HFFc6 (cell line): ENCODE measurements at regions not wholly inside any gene's neighbourhood (a gene's known extent, or its start where the extent isn't known, plus 50 kb on each side); places are given as distances from the start of the nearest gene placed in this dataset.

Experiments used
- DNase-seq: peaks from one replicate; pipeline ENCODE4 v3.0.0-alpha.2; 2018
- H3K27ac Mint-ChIP-seq: 2 replicates; pipeline ENCODE4 v1.8.0; 2020; ENCODE audit warnings: mild to moderate bottlenecking, mixed read lengths
- H3K27me3 Mint-ChIP-seq: 2 replicates; pipeline ENCODE4 v1.8.0; 2021; ENCODE audit warnings: mild to moderate bottlenecking, moderate library complexity, mixed read lengths; ENCODE audit not compliant: insufficient read depth
- H3K36me3 Mint-ChIP-seq: 2 replicates; pipeline ENCODE4 v1.8.0; 2021; ENCODE audit warnings: low read depth, mixed read lengths
- H3K4me1 Mint-ChIP-seq: 2 replicates; pipeline ENCODE4 v1.8.0; 2020; ENCODE audit warnings: low read depth, mixed read lengths
- H3K4me3 Mint-ChIP-seq: 2 replicates; pipeline ENCODE4 v1.8.0; 2020; ENCODE audit warnings: mild to moderate bottlenecking, moderate library complexity, mixed read lengths
- H3K9me3 Mint-ChIP-seq: 2 replicates; pipeline ENCODE4 v1.8.0; 2020; ENCODE audit warnings: mild to moderate bottlenecking, mixed read lengths
- TF ChIP-seq, protein P1 (sequence below): fragments of 200-600 bp; sonication (generic); IDR thresholded peaks from 2 replicates; pipeline ENCODE4 v1.5.0; 2021; ENCODE audit warnings: antibody characterized with exemption, mild to moderate bottlenecking

DNA sequence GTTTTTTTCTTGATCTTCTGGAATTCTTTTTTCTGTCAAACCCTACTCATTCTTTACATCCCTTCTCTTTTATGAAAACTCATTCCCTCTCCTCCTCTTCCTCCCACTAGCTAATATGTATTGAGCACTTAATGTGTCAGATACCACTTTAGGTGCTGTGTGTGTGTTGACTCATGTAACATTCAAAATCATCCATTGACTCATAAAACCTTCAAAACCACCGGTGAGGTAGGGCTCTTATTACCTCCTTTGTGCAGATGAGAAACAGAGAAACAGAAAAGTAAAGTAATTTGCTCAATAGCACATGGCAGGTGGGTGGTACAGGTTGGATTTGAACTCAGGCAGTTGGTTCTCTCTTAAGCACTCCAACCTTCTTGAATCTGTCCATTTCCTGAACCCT, 136.3 kb upstream of the NEDD9 start:
- Mint-ChIP-seq H3K36me3 (no peaks in the 10 kb centered on the region), H3K27me3 (no peaks in the 10 kb centered on the region), H3K4me3 (no peak overlapping the region), H3K27ac (no peak overlapping the region), H3K4me1 (peaks cover 31% of the 10 kb centered on the region), H3K9me3 (no peaks in the 10 kb centered on the region)
- DNase-seq, result no peak
- TF ChIP-seq, protein P1, sequence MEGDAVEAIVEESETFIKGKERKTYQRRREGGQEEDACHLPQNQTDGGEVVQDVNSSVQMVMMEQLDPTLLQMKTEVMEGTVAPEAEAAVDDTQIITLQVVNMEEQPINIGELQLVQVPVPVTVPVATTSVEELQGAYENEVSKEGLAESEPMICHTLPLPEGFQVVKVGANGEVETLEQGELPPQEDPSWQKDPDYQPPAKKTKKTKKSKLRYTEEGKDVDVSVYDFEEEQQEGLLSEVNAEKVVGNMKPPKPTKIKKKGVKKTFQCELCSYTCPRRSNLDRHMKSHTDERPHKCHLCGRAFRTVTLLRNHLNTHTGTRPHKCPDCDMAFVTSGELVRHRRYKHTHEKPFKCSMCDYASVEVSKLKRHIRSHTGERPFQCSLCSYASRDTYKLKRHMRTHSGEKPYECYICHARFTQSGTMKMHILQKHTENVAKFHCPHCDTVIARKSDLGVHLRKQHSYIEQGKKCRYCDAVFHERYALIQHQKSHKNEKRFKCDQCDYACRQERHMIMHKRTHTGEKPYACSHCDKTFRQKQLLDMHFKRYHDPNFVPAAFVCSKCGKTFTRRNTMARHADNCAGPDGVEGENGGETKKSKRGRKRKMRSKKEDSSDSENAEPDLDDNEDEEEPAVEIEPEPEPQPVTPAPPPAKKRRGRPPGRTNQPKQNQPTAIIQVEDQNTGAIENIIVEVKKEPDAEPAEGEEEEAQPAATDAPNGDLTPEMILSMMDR, result no peak

DNA sequence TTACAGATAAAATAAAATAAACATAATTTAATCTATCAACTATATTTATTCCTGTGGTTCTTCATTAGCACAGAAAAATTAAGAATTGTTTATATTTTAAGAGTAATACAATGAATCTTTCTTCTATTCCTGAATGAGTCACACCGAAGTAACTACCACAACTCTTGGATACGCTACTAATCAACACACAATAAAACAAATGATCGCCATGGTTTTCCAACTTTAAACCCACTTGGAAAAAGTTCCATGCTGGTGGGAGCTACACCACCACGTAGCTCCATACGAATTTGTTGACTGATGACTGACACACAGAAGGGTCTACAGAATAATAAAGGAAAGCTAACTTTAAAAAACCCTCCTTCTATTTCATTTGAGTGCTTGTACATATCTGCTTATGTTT, 135.8 kb upstream of the NEDD9 start:
- no peaks in the 10 kb centered on the region for H3K27me3 Mint-ChIP-seq
- TF ChIP-seq, protein P1, result no peak
- H3K4me1 Mint-ChIP-seq, result peaks cover 31% of the 10 kb centered on the region
- no peak overlapping the region for H3K27ac Mint-ChIP-seq
- no peak for DNase-seq
- H3K36me3 Mint-ChIP-seq, result no peaks in the 10 kb centered on the region
- H3K9me3 Mint-ChIP-seq, result no peaks in the 10 kb centered on the region
- no peak overlapping the region for H3K4me3 Mint-ChIP-seq

DNA sequence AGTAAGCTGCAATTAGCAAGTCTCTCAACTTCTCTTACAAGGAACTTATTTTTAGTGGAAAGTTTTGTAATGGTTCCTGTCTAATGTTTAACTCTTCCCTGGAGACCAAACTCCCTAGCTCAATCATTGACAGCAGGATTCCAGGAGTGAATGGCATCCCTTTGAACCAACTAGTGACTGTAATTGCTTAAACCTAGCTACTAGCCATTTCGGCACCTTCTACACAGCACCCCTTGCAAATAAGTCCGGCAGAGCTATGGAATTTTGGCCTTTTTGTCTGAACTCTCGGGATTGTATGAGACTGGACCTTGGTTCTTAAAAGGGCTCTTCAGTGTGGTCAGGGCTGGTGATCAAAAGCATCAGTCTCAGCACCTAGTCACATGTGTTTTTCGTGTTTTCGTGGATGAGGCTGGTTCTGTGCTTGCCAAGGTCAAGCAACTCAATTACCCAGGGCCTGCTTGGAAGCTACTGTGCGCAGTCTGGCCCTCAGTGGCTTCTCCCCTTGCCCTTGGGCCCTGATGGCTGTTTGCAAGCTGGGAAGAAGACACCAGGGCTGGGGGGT, 135.3 kb upstream of the NEDD9 start:
- Mint-ChIP-seq H3K9me3 (no peaks in the 10 kb centered on the region), H3K36me3 (no peaks in the 10 kb centered on the region), H3K27ac (no peak overlapping the region), H3K4me3 (no peak overlapping the region), H3K27me3 (no peaks in the 10 kb centered on the region), H3K4me1 (peaks cover 31% of the 10 kb centered on the region)
- TF ChIP-seq, protein P1, result no peak
- no peak for DNase-seq

DNA sequence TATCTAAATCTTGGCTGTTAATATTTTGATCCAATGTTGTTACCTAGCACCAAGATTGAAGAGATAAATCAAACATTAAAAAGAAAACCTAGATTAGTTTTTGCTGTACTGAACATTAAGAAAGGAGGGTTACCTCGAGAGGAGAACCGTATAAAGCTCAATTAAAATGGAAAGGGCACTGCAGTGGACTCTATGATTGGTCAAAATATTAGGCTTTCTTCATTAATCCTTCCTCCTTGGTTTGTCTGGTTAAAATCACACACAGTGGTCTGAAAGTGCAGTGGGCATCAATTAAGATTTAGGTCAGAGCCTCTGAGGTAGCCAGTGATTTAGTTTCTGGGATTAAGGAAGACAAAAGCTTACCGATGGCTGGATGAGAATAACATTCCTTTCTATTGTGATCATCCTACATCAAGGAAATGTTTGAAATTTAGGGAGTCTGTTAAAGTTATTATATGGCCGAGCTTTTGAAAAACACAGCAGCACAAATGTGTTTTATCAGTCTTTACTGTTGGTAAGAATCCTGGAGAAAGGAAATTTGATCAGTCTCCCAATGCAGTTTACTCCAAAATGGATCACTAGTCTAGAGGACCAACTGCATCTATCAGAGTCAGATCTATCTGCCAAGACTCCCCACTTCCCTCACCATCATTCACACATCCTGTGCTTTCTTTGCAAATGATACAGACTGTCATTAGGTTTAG, 134.6 kb upstream of the NEDD9 start:
- no peak overlapping the region for H3K4me3 Mint-ChIP-seq
- H3K27me3 Mint-ChIP-seq, result no peaks in the 10 kb centered on the region
- TF ChIP-seq, protein P1, result no peak
- peak overlapping the region; percentile 17 for H3K27ac Mint-ChIP-seq
- H3K9me3 Mint-ChIP-seq, result no peaks in the 10 kb centered on the region
- peaks cover 31% of the 10 kb centered on the region for H3K4me1 Mint-ChIP-seq
- no peaks in the 10 kb centered on the region for H3K36me3 Mint-ChIP-seq
- DNase-seq, result no peak

DNA sequence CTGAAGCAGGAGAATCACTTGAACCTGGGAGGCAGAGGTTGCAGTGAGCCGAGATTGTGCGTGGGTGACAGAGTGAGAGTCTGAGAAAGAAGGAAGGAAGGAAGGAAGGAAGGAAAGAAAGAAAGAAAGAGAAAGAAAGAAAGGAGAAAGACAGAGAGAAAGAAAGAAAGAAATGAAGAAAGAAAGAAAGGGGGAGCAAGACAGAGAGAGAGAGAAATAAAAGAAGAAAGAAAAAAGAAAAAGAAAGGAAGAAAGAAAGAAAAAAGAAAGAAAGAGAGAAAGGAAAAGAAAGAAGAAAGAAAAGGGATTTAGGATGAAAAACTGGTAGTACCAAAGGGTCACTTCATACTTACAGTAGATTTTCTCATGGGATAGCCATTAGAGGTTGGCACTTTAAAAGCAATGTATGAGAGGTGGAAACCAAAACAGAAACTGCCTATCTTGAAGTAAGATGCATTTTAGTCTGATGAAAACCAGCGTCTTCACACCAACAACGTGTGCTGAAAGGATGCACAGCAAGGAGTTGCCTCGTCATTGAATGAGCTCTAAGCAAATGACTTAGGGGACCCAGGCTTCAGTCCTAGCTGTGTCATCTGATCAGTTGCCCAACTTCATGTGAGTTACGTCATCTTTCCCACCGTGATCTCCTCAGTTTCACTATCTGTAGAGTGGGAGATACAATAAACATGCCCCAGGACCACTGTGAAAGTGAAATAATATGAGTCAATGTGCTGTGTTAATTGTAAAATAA, 133.9 kb upstream of the NEDD9 start:
- no peak overlapping the region for H3K4me3 Mint-ChIP-seq
- H3K36me3 Mint-ChIP-seq, result no peaks in the 10 kb centered on the region
- H3K27me3 Mint-ChIP-seq, result no peaks in the 10 kb centered on the region
- DNase-seq, result no peak
- no peaks in the 10 kb centered on the region for H3K9me3 Mint-ChIP-seq
- no peak overlapping the region for H3K27ac Mint-ChIP-seq
- peaks cover 31% of the 10 kb centered on the region for H3K4me1 Mint-ChIP-seq
- TF ChIP-seq, protein P1, result no peak
